PC-9 (cell line): ENCODE measurements at regions not wholly inside any gene's neighbourhood (a gene's known extent, or its start where the extent isn't known, plus 50 kb on each side); places are given as distances from the start of the nearest gene placed in this dataset.

Experiments
- CTCF ChIP-seq: fragments of 200-600 bp; sonication (generic); conservative IDR thresholded peaks from 2 replicates; pipeline ENCODE4 v1.6.1; 2017; ENCODE audit warnings: mixed run types, antibody characterized with exemption, mild to moderate bottlenecking, moderate library complexity
- EZH2 ChIP-seq: fragments of 200-600 bp; sonication (generic); IDR thresholded peaks from 2 replicates; pipeline ENCODE4 v1.8.0; 2017; ENCODE audit warnings: antibody characterized with exemption, low read depth

DNA sequence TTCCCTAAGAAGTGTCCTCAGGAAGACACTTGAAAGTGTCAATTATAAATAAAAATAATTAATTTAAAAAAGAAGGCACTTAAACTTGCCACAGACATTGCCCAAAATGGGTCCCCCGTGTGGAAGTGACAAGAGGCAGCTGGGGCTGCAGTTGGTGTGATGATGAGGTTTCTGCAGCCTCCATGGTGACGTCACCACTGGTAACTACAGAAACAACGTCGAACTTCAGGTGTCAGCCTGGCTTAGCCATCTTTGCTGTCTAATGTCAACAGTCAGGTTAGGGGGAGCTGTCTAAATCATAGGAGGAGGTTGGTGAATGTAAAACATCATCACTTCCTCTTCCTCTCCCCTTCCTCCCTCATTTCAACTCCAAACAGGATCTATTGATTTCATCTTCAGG lies 328.6 kb downstream of the MN1 start:
- TF ChIP-seq CTCF (no peak), EZH2 (no peak)
